Astrocyte of the cerebellum (primary cell): ENCODE measurements at regions not wholly inside any gene's neighbourhood (a gene's known extent, or its start where the extent isn't known, plus 50 kb on each side); places are given as distances from the start of the nearest gene placed in this dataset.
"Not testable (repeated sequence)": the region's sequence is repeated elsewhere in the genome, so short reads cannot be mapped to it uniquely, and the experiment has no call there.

Experiments used
- DNase-seq: peaks from one replicate; pipeline ENCODE4 v3.0.0-alpha.2; 2011; ENCODE audit warnings: low read depth
- H3K4me3 ChIP-seq: 2 replicates; pipeline ENCODE4 v1.5.1; 2011; ENCODE audit warnings: mild to moderate bottlenecking, low read depth, low read length, moderate library complexity
- in situ Hi-C: cut with HindIII; loops from 2 replicates; pipeline ENCODE4 v1.10.0; 2017; ENCODE audit warnings: low sequenced_read_pairs
- TF ChIP-seq, protein P1 (sequence below): IDR thresholded peaks from 2 replicates; pipeline ENCODE4 v1.5.1; 2012; ENCODE audit warnings: low read length, low read depth, moderate library complexity, mild to moderate bottlenecking; ENCODE audit errors: missing control alignments

DNA sequence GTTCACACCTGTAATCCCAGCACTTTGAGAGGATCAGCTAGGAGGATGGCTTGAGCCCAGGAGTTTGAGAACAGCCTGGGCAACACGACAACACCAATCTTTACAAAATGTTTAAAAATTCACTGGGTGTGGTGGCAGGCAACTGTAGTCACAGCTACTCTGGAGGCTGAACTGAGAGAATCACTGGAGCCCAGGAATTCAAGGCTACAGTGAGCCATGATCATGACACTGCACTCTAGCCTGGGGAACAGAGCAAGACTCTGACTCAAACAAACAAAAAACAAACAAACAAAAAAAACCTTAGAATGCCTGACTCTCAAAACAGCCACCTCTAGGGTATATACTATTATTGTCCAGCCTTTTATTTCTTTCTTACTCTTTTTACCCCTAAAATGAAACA, 56.5 kb upstream of the PAPSS2 start:
- DNase-seq: no peak
- TF ChIP-seq, protein P1, sequence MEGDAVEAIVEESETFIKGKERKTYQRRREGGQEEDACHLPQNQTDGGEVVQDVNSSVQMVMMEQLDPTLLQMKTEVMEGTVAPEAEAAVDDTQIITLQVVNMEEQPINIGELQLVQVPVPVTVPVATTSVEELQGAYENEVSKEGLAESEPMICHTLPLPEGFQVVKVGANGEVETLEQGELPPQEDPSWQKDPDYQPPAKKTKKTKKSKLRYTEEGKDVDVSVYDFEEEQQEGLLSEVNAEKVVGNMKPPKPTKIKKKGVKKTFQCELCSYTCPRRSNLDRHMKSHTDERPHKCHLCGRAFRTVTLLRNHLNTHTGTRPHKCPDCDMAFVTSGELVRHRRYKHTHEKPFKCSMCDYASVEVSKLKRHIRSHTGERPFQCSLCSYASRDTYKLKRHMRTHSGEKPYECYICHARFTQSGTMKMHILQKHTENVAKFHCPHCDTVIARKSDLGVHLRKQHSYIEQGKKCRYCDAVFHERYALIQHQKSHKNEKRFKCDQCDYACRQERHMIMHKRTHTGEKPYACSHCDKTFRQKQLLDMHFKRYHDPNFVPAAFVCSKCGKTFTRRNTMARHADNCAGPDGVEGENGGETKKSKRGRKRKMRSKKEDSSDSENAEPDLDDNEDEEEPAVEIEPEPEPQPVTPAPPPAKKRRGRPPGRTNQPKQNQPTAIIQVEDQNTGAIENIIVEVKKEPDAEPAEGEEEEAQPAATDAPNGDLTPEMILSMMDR: no peak
- in situ Hi-C loops: no loop called here
- H3K4me3 ChIP-seq: no peak overlapping the region

DNA sequence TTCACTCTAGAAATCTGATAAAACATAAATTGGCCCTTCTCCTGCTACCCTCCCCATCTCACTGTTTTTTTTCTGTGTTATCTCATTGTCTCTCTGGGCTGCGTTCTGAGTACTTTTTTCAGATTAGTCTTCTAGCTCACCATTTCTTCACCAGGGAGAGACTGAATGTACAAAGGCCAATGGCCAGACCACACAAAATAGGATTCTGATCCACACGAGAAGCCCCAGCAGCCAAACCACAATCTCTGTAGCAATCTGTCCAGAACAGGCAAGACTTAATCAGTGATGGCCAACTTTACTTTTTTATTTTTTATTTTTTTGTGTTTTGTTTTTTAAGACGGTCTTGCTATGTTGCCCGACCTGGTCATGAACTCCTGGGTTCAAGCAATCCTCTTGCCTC, 55.9 kb upstream of the PAPSS2 start:
- peak; percentile 11 for DNase-seq
- TF ChIP-seq, protein P1: no peak
- H3K4me3 ChIP-seq: no peak overlapping the region
- in situ Hi-C loops: no loop called here

DNA sequence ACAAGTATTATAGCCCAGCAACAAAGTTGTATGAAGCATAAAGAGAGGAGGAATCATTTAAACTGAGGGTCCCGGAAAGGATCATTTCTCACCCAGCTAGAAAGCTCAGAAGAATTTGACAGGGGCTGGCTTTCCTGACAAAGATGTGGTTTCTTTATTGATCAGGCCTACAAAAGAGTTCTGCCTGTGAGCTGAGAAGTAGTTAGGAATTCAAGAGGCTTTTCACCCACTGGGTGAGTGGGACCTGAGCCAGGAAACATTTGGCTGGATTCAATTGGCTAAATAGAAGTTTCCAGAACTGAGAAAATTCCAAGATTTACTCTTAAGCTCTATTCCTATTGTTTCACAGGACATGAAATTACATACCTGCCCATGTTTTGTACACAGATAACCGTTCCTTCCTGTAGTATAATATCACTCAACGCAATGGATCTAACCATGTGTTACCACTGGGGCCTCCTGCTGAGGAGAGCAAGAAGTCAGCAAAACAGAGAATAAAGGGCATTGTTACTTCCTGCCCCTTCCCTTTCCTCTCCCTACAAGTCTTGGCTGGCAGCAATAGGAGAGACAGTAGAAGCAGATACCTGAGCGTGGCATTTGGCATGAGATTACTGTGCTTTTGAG, 53.9 kb upstream of the PAPSS2 start:
- TF ChIP-seq, protein P1: no peak
- in situ Hi-C loops: no loop called here
- peak; percentile 62 for DNase-seq
- no peak overlapping the region for H3K4me3 ChIP-seq

DNA sequence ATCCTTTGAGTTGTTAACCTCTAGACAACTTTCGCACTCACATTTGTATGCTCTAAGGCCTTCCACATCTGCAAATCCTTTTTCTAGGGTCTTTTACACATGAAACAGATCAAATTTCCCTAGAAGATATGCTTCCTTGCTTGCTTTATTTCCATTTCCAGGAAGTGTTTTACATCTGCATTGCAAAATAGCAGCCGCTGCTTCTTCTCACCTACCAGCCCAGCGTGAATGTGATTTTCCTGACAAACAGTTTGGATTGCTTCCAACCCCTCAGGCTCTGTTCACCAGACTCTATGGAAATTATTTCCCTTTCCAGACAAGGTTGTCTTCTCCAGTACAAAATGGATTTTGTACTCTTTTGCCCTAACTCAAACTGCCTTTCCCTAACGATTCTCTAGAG, 50.9 kb upstream of the PAPSS2 start:
- DNase-seq: peak; percentile 13
- H3K4me3 ChIP-seq: no peak overlapping the region
- TF ChIP-seq, protein P1: no peak
- in situ Hi-C loops: no loop called here

DNA sequence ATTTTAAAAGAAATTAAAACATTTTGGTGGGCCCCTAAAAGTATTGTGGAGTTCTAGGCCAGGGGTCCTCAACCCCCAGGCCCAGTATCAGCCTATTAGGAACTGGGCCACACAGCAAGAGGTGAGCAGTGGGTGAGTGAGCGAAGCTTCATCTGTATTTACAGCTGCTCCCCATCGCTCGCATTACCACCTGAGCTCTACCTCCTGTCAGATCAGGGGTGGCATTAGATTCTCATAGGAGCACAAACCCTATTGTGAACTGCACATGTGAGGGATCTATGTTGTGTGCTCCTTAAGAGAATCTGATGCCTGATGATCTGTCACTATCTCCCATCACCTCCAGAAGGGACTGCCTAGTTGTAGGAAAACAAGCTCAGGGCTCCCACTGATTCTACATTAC, 50.1 kb upstream of the PAPSS2 start:
- in situ Hi-C loops, DNase-seq, H3K4me3 ChIP-seq: not testable (repeated sequence)
